Right kidney (tissue), 1 donor: ENCODE measurements at regions not wholly inside any gene's neighbourhood (a gene's known extent, or its start where the extent isn't known, plus 50 kb on each side); places are given as distances from the start of the nearest gene placed in this dataset.
"Not testable (repeated sequence)": the region's sequence is repeated elsewhere in the genome, so short reads cannot be mapped to it uniquely, and the experiment has no call there.

Source experiments
- DNase-seq: peaks from one replicate; pipeline ENCODE4 v3.0.0-alpha.2; 2016

DNA sequence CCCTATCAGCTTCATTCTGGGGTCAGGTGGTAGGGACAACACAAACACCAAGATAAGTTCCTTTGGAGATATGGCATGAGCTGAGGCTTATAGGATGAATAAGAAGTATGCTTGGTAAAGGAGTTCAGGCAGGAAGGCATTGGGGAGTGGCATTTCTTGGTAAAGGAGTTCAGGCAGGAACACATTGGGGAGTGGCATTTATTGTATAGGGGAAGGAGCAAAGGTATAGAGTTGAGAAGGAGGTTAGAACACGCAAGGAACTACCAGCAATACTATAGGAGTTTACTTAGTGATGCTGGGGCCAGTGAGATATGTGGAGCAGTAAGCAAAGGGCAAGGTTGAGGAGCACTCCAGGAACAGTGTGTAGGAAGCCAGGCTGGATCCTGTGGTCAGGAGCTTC lies 625.9 kb downstream of the TTLL7 start:
- not testable (repeated sequence) for DNase-seq

DNA sequence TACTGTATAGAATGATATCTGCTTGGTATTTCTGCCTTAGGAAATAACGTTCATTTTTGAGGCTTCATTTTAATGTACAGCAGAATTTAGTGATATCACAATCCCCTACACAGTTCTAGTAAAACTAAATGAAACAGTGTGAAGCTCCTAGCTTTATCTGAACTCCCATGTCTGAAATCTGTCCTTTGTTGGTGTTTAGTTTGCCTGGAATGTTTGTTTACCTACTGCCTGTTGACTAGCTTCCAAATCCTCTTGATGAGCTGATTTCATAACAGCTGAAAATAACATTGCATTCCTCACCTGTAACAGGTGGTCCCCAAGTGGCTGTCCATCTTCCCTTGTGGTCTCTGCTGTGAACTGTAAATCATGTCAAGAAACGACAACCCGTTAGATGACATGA lies 629.1 kb downstream of the TTLL7 start:
- not testable (repeated sequence) for DNase-seq

DNA sequence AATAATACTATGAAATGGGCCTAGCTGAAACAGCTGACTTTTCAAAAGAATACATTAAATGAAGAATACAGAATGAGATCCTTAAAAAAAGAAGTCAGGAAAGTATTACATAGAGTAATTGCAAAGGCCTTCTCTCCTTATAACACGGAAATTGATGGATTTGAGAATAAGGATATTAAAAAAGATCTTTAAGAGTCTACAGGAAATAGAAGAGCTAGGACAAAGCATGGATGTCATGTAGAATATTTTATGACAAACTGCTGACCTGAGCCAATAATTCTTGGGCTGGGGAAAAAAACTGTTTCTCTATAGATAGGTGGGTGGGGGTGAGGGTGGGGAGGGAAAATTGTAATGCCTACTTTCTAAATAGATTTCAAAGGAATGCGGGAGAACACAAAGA lies 633.6 kb downstream of the TTLL7 start:
- not testable (repeated sequence) for DNase-seq

DNA sequence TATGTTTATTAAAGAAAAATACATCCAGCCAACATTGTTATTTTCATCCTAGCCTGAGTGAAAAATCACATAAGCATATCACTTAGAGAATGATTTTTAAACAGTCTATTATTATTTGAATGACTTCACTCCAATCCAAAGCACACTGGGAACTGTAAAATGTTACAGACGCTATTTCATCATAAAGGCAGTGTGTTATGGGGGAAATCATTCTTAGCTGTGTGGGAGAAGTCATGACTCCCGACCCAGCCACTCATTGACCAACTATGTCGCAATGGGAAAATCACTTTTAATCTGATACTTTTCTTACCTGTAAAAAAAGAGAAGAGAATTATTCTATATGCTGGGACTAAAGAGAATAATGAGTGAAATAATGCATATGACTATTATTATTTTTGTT lies 653.6 kb downstream of the TTLL7 start:
- DNase-seq = not testable (repeated sequence)

DNA sequence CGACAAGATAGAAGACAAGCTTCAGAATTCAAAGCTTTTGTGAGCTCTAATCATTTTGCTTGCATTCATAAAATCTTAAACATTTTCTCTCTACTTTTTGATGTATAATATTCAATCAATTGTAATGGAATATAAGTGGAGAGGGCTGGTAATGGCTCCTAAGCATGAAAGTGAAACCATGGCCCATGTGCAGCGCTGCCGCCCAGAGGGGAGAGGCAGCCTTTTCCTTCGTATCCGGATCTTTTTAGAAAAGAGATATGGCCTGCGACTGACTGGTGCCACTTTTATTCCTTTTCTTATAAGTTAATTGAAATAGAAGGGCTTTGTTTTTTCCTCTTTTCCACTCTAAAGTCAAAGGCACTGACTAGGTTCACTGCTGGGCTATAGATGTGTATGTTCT lies 655.2 kb downstream of the TTLL7 start:
- not testable (repeated sequence) for DNase-seq

DNA sequence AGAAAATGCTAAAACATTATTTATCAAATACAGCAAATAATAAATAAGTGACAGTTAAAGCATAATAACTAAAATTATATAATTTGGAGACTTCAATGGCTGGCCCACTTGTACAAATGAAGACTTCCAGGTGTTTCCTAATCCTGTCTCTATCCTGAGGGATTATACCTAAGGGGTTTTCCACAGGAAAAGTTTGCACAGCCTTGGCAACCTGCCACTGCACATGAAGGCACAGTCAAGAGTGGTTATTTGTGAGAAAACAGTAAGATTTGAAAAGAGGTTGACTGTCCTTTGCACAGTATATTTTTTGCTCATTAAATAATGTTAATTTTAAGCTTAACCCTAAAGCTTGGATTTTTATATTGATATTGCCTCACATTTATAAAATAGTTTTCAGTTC lies 655.9 kb downstream of the TTLL7 start:
- DNase-seq = not testable (repeated sequence)

DNA sequence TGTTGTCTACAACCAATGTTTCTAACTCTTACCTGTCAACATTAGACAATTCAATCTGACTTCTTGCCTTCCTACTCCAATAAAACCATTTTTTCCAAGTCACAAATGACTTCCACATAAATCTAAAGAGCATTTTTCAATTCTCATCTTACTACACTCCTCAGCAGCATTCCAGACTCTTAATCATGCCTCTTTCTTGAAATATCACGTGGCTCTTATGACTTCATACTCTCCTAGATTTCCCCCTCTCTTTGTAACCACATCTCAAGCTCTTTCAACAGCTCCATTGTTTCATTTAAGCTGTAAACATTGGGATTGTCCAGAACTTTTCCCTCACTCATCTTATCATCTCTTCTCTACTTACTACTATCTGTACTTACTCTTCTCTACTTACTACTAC lies 666.6 kb downstream of the TTLL7 start:
- not testable (repeated sequence) for DNase-seq

DNA sequence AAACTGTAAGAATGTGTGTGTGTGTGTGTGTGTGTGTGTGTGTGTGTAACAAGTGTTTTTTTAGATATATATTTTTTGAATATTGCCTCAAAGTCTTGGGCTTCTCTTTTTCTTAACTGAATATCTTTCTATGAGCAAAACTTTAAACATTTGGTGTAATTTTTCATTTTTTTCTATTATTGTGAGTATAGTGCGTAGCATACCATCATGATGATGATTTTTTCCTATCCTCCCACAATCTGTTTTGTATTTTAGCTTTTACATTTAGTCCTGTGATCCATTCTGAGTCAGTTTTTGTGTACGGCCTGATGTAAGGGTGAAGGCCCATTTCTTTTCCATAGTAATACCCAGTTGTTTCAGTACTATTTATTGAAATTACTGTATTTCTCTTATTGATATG lies 680.6 kb downstream of the TTLL7 start:
- DNase-seq = no peak

DNA sequence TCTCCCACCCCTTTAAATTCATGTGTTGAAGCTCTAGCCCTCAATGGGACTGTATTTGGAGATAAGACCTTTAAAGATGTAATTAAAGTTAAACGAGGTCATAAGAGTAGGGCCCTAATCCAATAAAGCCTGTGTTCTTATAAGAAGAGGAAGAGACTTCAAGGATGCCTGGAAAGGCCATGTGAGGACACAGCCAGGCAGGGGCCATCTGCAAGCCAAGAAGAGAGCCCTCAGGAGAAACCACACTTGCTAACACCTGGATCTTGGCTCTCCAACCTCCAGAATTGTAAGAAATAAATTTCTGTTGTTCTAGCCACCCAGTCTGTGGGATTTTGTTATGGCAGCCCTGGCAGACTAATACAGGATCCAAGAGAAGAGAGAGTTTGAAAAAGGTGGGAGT lies 683.5 kb downstream of the TTLL7 start:
- not testable (repeated sequence) for DNase-seq

DNA sequence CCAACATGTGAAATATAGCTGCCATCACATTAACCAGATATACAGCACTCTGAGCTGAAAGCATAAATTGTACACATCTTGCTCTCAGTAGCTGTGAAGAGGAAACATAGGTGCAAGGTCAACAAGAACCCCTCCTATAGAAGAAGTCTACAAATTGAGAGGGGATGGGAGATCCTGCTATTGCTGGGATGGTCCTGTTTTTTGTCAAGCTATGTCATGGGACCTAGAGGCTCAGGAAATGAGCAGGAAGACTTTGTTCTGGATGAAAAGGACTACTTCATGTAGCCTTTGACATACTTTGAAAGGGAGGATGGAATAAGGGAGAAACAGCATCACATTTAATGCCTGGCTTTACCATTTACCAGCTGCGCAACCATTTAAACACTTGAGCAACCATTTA lies 688.8 kb downstream of the TTLL7 start:
- DNase-seq = not testable (repeated sequence)

DNA sequence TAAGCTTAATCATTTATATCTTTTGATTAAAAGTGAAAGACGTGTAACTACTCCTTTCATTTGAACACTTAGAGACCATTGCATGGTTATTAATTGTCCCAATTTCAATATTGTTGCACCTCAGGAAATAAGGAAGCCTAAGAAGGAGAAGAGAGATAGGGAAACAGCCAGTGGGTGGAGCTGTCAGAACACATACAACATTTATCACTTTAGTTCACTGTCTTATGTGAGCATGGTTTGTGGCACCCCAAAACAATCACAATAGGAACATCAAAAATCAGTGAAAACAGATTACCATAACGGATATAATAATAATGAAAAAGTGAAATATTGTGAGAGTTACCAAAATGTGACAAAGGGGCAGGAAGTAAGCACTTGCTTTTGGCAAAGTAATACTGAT lies 689.9 kb downstream of the TTLL7 start:
- not testable (repeated sequence) for DNase-seq

DNA sequence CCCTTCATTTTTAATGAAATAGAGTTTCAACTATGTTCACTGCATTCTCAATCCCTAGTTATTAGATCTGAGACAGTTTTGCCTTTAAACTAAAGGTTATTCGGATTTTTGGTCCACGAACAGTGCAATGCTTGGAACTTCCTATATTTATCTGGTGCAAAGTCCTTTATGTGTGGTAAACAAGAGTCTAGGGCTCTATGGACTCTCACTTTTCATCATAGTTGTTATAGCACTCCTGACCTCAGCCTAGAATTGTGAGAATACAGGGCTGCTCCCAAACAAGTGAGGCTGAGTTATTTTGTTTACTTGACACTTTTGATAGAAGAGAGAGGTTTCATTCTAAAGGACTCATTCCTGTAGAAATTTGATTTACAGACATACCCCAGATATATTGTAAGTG lies 692.1 kb downstream of the TTLL7 start:
- DNase-seq = not testable (repeated sequence)

DNA sequence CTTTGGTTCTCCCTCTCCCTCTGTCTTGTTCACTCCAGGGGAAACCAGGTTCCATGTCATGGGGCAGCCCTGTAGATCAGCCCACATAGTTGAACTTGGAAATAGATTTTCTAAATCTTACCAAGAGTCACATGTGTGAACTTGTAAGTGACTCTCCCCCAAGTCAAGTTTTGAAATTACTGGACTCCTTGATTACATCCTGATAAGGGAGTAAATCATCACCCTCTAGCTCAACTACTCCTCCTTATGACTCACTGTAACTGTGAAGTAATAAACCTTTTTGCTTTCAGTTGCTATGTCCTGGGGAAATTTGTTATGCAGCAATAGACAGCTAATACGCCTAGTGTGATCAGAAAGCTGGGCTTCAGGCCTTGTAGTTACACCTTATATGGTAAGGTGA lies 703.3 kb downstream of the TTLL7 start:
- DNase-seq = not testable (repeated sequence)

DNA sequence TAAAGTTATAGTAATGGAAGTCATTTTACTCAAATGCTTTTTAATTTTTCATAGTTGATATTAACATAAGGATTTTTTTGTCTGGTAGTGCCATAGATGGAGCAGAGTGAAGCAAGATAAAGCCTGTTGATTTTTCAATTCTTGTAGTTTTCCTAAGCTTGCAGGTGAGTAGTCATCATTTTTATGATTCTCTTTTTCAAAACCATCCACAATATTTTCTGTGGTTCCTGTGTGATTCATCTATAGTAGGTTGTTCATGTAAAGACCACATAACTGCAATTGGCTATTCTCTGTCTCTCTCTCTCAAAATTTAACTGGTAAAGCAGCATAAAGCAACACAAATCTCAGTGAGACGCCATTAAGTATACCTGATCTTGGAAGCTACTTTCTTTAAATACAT lies 711.5 kb downstream of the TTLL7 start:
- not testable (repeated sequence) for DNase-seq

DNA sequence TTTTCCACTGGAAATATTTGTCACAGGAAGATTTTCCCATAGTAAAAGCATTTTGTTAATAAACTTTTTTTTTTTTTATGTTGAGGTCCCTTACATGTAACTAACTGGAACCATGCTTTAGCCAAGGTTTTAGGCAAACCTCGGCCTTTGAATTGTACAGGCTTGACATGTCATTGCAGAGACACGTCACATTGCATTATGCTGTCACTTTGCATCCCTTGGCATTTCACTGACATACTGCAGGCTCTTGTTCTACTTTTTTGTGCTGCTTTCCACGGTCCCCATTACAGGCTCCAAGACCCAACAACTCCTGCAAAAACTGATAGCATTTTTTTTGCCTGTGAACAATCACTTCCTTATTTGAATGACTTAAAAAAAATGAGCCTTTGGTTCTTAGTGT lies 724.3 kb downstream of the TTLL7 start:
- DNase-seq = not testable (repeated sequence)

DNA sequence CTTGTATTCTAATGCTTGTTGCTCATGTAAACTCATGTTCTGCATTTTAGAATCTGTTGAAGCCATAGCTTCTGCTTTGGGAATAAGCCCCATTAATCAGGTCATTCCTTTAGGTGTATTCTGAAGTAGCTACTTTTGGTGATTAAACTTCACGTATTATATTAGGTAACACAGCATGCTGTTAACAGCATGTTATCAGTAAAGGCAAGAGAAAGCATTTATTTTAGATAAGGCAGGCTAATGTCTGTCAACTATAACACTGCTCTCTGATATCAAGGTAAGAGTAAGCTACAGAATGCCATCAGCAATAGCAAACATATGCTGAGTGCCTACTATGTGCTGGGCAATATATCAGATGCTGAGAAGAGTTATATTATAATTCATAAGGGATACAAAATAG lies 726.4 kb downstream of the TTLL7 start:
- not testable (repeated sequence) for DNase-seq

DNA sequence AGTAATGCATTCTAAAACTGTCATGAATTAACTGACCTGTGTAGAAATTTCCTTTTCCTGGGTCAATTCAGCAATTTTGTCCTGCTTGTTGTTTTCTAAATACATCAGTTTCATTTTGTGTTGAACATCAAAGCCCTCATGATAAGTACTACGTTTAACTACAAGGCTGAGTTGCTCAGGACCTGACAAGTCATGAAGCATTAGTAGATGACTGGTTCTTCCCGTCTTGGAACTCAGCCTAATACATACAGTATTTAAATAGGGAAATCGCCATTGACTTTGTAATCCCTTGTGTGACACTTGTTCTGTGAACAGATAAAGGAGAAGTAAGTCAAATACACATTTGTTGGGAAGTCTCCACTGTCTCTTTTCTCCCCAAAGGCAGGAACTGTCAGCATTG lies 727.1 kb downstream of the TTLL7 start:
- not testable (repeated sequence) for DNase-seq

DNA sequence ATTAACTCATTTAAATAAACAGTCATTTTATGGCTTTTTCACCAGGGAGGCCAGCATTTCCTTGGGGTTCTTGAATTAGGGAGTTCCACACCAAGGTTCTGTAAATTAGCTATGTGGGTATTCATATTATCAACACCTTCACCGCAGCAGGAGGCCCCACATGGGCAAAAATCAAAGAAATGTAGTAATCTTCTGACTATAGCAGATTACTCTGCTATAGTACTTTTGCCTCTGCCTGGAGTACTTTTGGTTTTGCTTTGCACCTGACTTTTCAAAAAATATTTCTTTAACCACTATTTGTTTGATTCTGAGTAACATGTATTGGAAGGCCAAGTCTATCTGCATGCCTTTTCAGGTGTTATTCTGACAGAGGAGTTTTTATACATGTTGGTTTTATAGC lies 728.1 kb downstream of the TTLL7 start:
- not testable (repeated sequence) for DNase-seq

DNA sequence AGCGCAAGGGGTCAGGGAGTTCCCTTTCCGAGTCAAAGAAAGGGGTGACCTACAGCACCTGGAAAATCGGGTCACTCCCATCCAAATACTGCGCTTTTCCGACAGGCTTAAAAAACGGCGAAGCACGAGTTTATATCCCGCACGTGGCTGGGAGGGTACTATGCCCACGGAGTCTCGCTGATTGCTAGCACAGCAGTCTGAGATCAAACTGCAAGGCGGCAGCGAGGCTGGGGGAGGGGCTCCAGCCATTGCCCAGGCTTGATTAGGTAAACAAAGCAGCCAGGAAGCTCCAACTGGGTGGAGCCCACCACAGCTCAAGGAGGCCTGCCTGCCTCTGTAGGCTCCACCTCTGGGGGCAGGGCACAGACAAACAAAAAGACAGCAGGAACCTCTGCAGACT lies 735.1 kb downstream of the TTLL7 start:
- DNase-seq = not testable (repeated sequence)

DNA sequence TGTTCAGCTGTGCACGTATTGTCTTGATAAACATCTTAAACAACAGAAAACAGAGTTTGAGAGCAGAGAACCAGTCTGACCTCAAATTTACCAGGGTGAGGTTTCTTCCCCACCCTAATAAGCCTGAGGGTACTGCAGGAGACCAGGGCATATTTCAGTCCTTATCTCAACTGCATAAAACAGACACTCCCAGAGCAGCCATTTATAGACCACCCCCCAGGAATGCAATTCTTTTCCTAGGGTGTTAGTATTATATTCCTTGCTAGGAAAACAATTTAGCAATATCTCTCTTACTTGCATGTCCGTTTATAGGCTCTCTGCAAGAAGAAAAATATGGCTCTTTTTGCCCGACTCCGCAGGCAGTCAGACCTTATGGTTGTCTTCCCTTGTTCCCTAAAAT lies 747.2 kb downstream of the TTLL7 start:
- DNase-seq = not testable (repeated sequence)

DNA sequence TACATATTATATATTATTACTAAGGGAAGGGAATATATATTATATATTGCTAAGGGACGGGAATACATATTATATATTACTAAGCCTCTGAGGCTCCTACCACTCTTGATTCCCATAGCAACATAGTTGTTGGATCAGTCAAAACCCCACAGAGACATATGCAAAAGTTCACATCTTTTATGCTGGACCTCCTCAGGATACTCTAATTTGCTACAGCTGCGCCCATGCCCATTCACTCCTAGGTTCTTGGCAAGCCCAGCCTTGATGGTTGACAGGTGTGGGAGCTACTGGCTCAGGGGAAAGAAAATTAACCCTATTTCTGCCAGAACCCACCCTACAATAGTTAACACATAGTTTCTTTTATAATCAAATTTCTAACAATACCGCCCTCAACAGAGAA lies 752.2 kb downstream of the TTLL7 start:
- not testable (repeated sequence) for DNase-seq

DNA sequence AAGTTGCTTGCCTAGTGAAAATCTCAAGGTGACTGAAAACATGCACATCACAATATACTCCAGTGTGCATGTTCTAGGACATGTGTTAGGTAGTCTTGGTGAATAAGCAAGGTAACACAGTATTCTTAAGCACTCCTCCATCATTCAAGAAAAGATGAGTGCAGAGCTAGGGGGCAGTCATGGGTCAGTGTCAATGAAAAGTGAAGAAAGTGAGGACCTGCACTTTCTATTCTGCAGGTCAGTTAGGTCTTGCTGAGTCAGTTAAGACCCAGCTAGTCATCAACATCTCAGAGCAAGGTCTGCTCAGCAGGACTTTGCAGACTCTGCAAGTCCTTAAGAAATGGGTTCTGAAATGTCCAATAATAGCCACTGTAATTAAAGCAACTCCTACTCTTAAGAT lies 754.1 kb downstream of the TTLL7 start:
- DNase-seq = not testable (repeated sequence)

DNA sequence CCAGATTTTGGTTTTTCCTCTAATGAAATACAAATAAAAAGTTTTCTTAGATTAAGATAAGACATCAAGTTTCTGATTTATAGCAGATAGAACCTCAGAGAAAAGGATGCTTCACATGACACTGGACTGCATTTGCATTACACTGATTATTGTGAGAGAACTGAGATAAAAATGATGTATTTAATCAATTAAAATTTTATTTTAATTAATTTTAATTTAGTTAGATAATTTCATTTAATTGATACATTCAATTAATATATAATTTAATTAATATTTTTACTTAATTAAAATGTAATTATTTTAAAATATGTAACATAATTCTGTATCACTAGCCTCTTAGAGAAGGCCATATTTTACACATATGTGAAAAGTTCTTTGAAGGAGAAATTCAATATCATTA lies 759.4 kb downstream of the TTLL7 start:
- not testable (repeated sequence) for DNase-seq

DNA sequence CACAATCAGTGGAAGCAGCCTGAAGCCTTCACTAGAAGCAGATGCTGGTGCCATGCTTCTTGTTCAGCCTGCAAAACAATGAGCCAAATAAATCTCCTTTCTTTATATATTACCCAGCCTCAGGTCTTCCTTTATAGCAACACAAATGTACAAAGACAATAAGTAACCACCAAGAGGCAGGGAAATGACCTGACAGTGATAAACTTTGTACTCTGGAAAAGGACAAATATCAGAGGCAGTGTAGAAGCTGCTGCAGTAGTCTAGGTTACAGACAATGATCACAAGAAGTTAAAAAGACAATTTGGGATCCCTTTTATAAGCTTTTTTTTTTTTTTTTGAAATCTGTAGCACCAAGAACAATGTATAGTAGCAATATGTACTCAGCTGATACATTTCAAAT lies 760.3 kb downstream of the TTLL7 start:
- DNase-seq = not testable (repeated sequence)

DNA sequence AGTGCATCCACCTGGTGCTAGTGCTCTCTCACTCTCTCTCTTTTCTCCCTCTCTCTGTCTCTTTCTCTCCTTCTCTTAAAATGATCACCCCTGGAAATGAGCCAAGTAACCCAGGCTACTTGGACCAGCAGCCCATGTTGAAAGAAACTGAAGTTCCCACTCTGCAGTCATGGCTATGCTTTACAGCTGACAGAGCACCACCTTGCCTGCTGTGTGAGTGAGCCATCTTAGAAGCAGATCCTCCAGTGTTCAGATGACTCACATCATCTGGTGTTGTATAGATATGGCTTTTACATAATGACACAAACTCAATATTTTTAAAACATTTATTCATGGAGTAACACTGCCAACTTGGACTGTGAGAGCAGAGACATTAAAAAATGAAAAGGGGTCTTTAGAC lies 779.1 kb downstream of the TTLL7 start:
- not testable (repeated sequence) for DNase-seq
